HepG2 (cell line): ENCODE measurements at regions not wholly inside any gene's neighbourhood (a gene's known extent, or its start where the extent isn't known, plus 50 kb on each side); places are given as distances from the start of the nearest gene placed in this dataset.

Experiments
- ATAC-seq: fragments of 200-7000 bp; cut with Tn5 transposase; 3 replicates; pipeline ENCODE4 v1.9.1; 2020; ENCODE audit warnings: mild to moderate bottlenecking, moderate library complexity
- BruUV-seq: library from RNA; stranded (reverse); fragments of 400-500 nt; replicated peaks from 2 replicates; lab custom pipeline; 2021; lab: Mats Ljungman, UMichigan
- CTCF ChIA-PET: fragments of 300-600 bp; formaldehyde crosslinking; extraction: SDS; loops from one replicate; lab custom pipeline; 2021; ENCODE audit warnings: low total read pairs, inconsistent platforms, low intra/inter-chr PET ratio; lab: Yijun Ruan, JAX
- POLR2A ChIA-PET: fragments of 350-600 bp; sonication (Branson Sonifier 250); formaldehyde crosslinking; loops from one replicate; lab custom pipeline; 2020; ENCODE audit warnings: antibody characterized with exemption, inconsistent platforms; lab: Yijun Ruan, JAX
- DNase-seq: peaks from one replicate; pipeline ENCODE4 v3.0.0-alpha.2; 2015; ENCODE audit warnings: low spot score
- FAIRE-seq: peaks from 3 replicates; lab custom pipeline; 2011; peaks lifted over from hg19 to GRCh38; lab: Jason Lieb, UNC
- H2AFZ ChIP-seq: one replicate; pipeline ENCODE4 v1.6.1; 2011; ENCODE audit warnings: low read length, inconsistent platforms
- H3K27ac ChIP-seq: fragments of 300-600 bp; 3 replicates; pipeline ENCODE4 v1.8.0; 2011; ENCODE audit warnings: mixed run types, mild to moderate bottlenecking, mixed read lengths, low read length, inconsistent platforms; ENCODE audit not compliant: insufficient read depth; ENCODE audit errors: extremely low read length
- H3K27me3 ChIP-seq, 2 experiments: fragments of 200-600 bp in 1 of 2; 2 replicates in 1 of 2; 3 replicates in 1 of 2; pipeline versions ENCODE4 v1.6.0 to v1.8.0; 2011; ENCODE audit warnings: low read length in 2 of 2, mild to moderate bottlenecking in 2 of 2, moderate library complexity in 2 of 2, inconsistent platforms in 1 of 2; ENCODE audit not compliant: insufficient read depth in 2 of 2, control insufficient read depth in 1 of 2
- H3K36me3 ChIP-seq, 2 experiments: fragments of 200-600 bp in 1 of 2; replicated peaks in 1 of 2; 2 replicates in 1 of 2; 3 replicates in 1 of 2; pipeline versions ENCODE4 v1.5.1 to v1.8.0; 2011; ENCODE audit warnings: low read length in 2 of 2, inconsistent platforms in 1 of 2; ENCODE audit not compliant: insufficient read depth in 2 of 2, control insufficient read depth in 1 of 2
- H3K4me1 ChIP-seq: 2 replicates; pipeline ENCODE4 v1.5.1; 2012; ENCODE audit warnings: low read length, inconsistent platforms; ENCODE audit not compliant: insufficient read depth
- H3K4me2 ChIP-seq: 2 replicates; pipeline ENCODE4 v1.6.0; 2011; ENCODE audit warnings: low read depth, low read length, inconsistent platforms
- H3K4me3 ChIP-seq, 3 experiments: fragments of 200-600 bp in 1 of 3; sonication (generic), shearing (Covaris generic) in 1 of 3; replicated peaks in 1 of 3; 2 replicates each; pipeline ENCODE4 v1.5.1; 2011 to 2016; ENCODE audit warnings: low read length in 3 of 3, inconsistent platforms in 2 of 3, low read depth in 2 of 3, mild to moderate bottlenecking in 2 of 3, control low read depth in 1 of 3, mixed read lengths in 1 of 3; ENCODE audit not compliant: insufficient read depth in 1 of 3
- H3K79me2 ChIP-seq: one replicate; pipeline ENCODE4 v1.6.1; 2011; ENCODE audit warnings: low read length, inconsistent platforms; ENCODE audit not compliant: insufficient read depth
- H3K9ac ChIP-seq: 2 replicates; pipeline ENCODE4 v1.6.0; 2011; ENCODE audit warnings: mild to moderate bottlenecking, low read depth, low read length, inconsistent platforms; ENCODE audit not compliant: insufficient read depth
- H3K9me3 ChIP-seq: 2 replicates; pipeline ENCODE4 v1.5.1; 2012; ENCODE audit warnings: mild to moderate bottlenecking, low read length
- H4K20me1 ChIP-seq: 2 replicates; pipeline ENCODE4 v1.6.0; 2011; ENCODE audit warnings: inconsistent platforms, mild to moderate bottlenecking, low read length, moderate library complexity; ENCODE audit not compliant: insufficient read depth
- BORCS8-MEF2B ChIP-seq: sonication (generic); formaldehyde crosslinking; IDR thresholded peaks from 2 replicates; pipeline ENCODE4 v1.8.0; 2022; ENCODE audit warnings: mild to moderate bottlenecking, missing genetic modification reagents
- CBX5 ChIP-seq: sonication (generic); formaldehyde crosslinking; IDR thresholded peaks from 2 replicates; pipeline ENCODE4 v1.4.0; 2020; ENCODE audit warnings: missing genetic modification reagents, borderline replicate concordance
- EEA1 ChIP-seq: sonication (generic); formaldehyde crosslinking; IDR thresholded peaks from 2 replicates; pipeline ENCODE4 v1.5.1; 2020; ENCODE audit warnings: mild to moderate bottlenecking, missing genetic modification reagents, borderline replicate concordance
- HNF4G ChIP-seq, 2 experiments: sonication (generic) in 1 of 2; formaldehyde crosslinking in 1 of 2; IDR thresholded peaks; 2 replicates each; pipeline versions ENCODE4 v1.4.0 to v1.6.1; 2011 to 2020; ENCODE audit warnings: borderline replicate concordance in 2 of 2, low read depth in 2 of 2, mild to moderate bottlenecking in 2 of 2, low read length in 1 of 2, missing genetic modification reagents in 1 of 2, moderate library complexity in 1 of 2
- HNRNPUL1 ChIP-seq: fragments of 200-400 bp; formaldehyde crosslinking; IDR thresholded peaks from 2 replicates; pipeline ENCODE4 v1.6.1; 2017; ENCODE audit warnings: low read depth, mild to moderate bottlenecking, low read length, moderate library complexity
- KMT2A ChIP-seq: sonication (generic); formaldehyde crosslinking; IDR thresholded peaks from 2 replicates; pipeline ENCODE4 v1.4.0; 2020; ENCODE audit warnings: missing genetic modification reagents
- MTF2 ChIP-seq: sonication (generic); formaldehyde crosslinking; IDR thresholded peaks from 2 replicates; pipeline ENCODE4 v1.5.0; 2020; ENCODE audit warnings: missing genetic modification reagents, borderline replicate concordance
- RFX5 ChIP-seq: IDR thresholded peaks from 2 replicates; pipeline ENCODE4 v1.6.1; 2011; ENCODE audit warnings: low read depth, low read length, improper control_type of control experiment
- YEATS4 ChIP-seq: sonication (generic); formaldehyde crosslinking; IDR thresholded peaks from 2 replicates; pipeline ENCODE4 v1.4.0; 2020; ENCODE audit warnings: missing genetic modification reagents, borderline replicate concordance
- ZFP1 ChIP-seq: IDR thresholded peaks from 2 replicates; pipeline ENCODE4 v1.6.1; 2016
- ZKSCAN5 ChIP-seq: sonication (generic); formaldehyde crosslinking; IDR thresholded peaks from 2 replicates; pipeline ENCODE4 v1.5.1; 2020; ENCODE audit warnings: mild to moderate bottlenecking, missing genetic modification reagents
- ZMYM4 ChIP-seq: sonication (generic); formaldehyde crosslinking; IDR thresholded peaks from 2 replicates; pipeline ENCODE4 v1.8.1; 2023; ENCODE audit warnings: mild to moderate bottlenecking, missing genetic modification reagents
- ZNF160 ChIP-seq: sonication (generic); formaldehyde crosslinking; IDR thresholded peaks from 2 replicates; pipeline ENCODE4 v1.8.0; 2022; ENCODE audit warnings: mild to moderate bottlenecking, inconsistent platforms, missing genetic modification reagents
- ZNF572 ChIP-seq: sonication (generic); formaldehyde crosslinking; IDR thresholded peaks from 2 replicates; pipeline ENCODE4 v1.5.1; 2020; ENCODE audit warnings: mild to moderate bottlenecking, missing genetic modification reagents
- WGBS: methylation state at CpG from one replicate; pipeline ENCODE4 v1.1.6; 2017; ENCODE audit warnings: low lambda C conversion rate; 5-methylcytosine and 5-hydroxymethylcytosine counted together
- in situ Hi-C: cut with HindIII; loops from 2 replicates; pipeline ENCODE4 v1.10.0; 2017; ENCODE audit warnings: low pct_unique_long_range_greater_than_20kb; ENCODE audit not compliant: extremely low pct_ligation_motif_present
- intact Hi-C: fragments of 100-400 bp; cut with micrococcal nuclease; formaldehyde crosslinking; loops from one replicate; pipeline ENCODE4 v1.10.0; 2022; ENCODE audit not compliant: unreplicated experiment
- TF ChIP-seq, protein P1 (sequence below): sonication (generic); formaldehyde crosslinking; conservative IDR thresholded peaks from 2 replicates; pipeline ENCODE4 v1.8.0; 2022; ENCODE audit warnings: missing genetic modification reagents
- TF ChIP-seq, protein P2 (sequence below): sonication (generic); formaldehyde crosslinking; IDR thresholded peaks from 2 replicates; pipeline ENCODE4 v1.5.0; 2020; ENCODE audit warnings: mild to moderate bottlenecking, missing genetic modification reagents, borderline replicate concordance

- Histone ChIP-seq H3K27me3 (no peaks in the 10 kb centered on the region), H2AFZ (no peak overlapping the region), H3K27ac (no peak overlapping the region), H4K20me1 (no peaks in the 10 kb centered on the region), H3K9ac (no peak overlapping the region), H3K79me2 (no peaks in the 10 kb centered on the region), H3K36me3 (no peaks in the 10 kb centered on the region), H3K4me1 (no peaks in the 10 kb centered on the region), H3K9me3 (no peaks in the 10 kb centered on the region), H3K4me2 (no peak overlapping the region), H3K4me3 (no peak overlapping the region)
- no peak for ATAC-seq
- TF ChIP-seq, protein P1, sequence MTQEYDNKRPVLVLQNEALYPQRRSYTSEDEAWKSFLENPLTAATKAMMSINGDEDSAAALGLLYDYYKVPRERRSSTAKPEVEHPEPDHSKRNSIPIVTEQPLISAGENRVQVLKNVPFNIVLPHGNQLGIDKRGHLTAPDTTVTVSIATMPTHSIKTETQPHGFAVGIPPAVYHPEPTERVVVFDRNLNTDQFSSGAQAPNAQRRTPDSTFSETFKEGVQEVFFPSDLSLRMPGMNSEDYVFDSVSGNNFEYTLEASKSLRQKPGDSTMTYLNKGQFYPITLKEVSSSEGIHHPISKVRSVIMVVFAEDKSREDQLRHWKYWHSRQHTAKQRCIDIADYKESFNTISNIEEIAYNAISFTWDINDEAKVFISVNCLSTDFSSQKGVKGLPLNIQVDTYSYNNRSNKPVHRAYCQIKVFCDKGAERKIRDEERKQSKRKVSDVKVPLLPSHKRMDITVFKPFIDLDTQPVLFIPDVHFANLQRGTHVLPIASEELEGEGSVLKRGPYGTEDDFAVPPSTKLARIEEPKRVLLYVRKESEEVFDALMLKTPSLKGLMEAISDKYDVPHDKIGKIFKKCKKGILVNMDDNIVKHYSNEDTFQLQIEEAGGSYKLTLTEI (CRISPR knock-in tag): no peak
- no peak for TF ChIP-seq ZKSCAN5 (CRISPR knock-in tag)
- TF ChIP-seq RFX5: no peak
- TF ChIP-seq ZNF160 (CRISPR knock-in tag): no peak
- TF ChIP-seq EEA1 (CRISPR knock-in tag): no peak
- TF ChIP-seq, protein P2, sequence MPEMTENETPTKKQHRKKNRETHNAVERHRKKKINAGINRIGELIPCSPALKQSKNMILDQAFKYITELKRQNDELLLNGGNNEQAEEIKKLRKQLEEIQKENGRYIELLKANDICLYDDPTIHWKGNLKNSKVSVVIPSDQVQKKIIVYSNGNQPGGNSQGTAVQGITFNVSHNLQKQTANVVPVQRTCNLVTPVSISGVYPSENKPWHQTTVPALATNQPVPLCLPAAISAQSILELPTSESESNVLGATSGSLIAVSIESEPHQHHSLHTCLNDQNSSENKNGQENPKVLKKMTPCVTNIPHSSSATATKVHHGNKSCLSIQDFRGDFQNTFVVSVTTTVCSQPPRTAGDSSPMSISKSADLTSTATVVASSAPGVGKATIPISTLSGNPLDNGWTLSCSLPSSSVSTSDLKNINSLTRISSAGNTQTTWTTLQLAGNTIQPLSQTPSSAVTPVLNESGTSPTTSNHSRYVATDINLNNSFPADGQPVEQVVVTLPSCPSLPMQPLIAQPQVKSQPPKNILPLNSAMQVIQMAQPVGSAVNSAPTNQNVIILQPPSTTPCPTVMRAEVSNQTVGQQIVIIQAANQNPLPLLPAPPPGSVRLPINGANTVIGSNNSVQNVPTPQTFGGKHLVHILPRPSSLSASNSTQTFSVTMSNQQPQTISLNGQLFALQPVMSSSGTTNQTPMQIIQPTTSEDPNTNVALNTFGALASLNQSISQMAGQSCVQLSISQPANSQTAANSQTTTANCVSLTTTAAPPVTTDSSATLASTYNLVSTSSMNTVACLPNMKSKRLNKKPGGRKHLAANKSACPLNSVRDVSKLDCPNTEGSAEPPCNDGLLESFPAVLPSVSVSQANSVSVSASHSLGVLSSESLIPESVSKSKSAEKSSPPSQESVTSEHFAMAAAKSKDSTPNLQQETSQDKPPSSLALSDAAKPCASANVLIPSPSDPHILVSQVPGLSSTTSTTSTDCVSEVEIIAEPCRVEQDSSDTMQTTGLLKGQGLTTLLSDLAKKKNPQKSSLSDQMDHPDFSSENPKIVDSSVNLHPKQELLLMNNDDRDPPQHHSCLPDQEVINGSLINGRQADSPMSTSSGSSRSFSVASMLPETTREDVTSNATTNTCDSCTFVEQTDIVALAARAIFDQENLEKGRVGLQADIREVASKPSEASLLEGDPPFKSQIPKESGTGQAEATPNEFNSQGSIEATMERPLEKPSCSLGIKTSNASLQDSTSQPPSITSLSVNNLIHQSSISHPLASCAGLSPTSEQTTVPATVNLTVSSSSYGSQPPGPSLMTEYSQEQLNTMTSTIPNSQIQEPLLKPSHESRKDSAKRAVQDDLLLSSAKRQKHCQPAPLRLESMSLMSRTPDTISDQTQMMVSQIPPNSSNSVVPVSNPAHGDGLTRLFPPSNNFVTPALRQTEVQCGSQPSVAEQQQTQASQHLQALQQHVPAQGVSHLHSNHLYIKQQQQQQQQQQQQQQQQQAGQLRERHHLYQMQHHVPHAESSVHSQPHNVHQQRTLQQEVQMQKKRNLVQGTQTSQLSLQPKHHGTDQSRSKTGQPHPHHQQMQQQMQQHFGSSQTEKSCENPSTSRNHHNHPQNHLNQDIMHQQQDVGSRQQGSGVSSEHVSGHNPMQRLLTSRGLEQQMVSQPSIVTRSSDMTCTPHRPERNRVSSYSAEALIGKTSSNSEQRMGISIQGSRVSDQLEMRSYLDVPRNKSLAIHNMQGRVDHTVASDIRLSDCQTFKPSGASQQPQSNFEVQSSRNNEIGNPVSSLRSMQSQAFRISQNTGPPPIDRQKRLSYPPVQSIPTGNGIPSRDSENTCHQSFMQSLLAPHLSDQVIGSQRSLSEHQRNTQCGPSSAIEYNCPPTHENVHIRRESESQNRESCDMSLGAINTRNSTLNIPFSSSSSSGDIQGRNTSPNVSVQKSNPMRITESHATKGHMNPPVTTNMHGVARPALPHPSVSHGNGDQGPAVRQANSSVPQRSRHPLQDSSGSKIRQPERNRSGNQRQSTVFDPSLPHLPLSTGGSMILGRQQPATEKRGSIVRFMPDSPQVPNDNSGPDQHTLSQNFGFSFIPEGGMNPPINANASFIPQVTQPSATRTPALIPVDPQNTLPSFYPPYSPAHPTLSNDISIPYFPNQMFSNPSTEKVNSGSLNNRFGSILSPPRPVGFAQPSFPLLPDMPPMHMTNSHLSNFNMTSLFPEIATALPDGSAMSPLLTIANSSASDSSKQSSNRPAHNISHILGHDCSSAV (CRISPR knock-in tag): no peak
- no peak for TF ChIP-seq ZFP1 (CRISPR knock-in tag)
- TF ChIP-seq HNRNPUL1: no peak
- no peak for TF ChIP-seq ZNF572
- no peak for TF ChIP-seq YEATS4 (CRISPR knock-in tag)
- TF ChIP-seq ZMYM4 (CRISPR knock-in tag): no peak
- no peak for TF ChIP-seq CBX5 (CRISPR knock-in tag)
- no peak for TF ChIP-seq MTF2 (CRISPR knock-in tag)
- no peak for TF ChIP-seq HNF4G (IDR thresholded peaks at IDR 0.05; ENCODE audit: borderline replicate concordance, low read depth, low read length)
- no peak for TF ChIP-seq HNF4G (CRISPR knock-in tag; IDR thresholded peaks at IDR 0.05; ENCODE audit: borderline replicate concordance, low read depth)
- TF ChIP-seq BORCS8-MEF2B (CRISPR knock-in tag): no peak
- TF ChIP-seq KMT2A (CRISPR knock-in tag): no peak
- ChIA-PET CTCF (no interaction called here), POLR2A (no interaction called here)
- FAIRE-seq: no peak
- intact Hi-C loops: no loop called here
- DNase-seq: no peak
- WGBS: 0% methylated on average over 2 of the region's 2 CpGs
- in situ Hi-C loops: no loop called here
- no TSS peak for BruUV-seq
Observed at GRCh38 chr11:109062445-109062844, 359.5 kb upstream of the C11orf87 start.
